DOHH2 (cell line): ENCODE measurements at regions not wholly inside any gene's neighbourhood (a gene's known extent, or its start where the extent isn't known, plus 50 kb on each side); places are given as distances from the start of the nearest gene placed in this dataset.

ENCODE experiments used
- EZH2phosphoT487 ChIP-seq: fragments of 200-600 bp; sonication (generic); IDR thresholded peaks from 2 replicates; pipeline ENCODE4 v1.6.1; 2017; ENCODE audit warnings: borderline replicate concordance, mild to moderate bottlenecking, antibody characterized with exemption, low read length, moderate library complexity, mixed read lengths
- TF ChIP-seq, protein P1 (sequence below): fragments of 200-600 bp; sonication (generic); IDR thresholded peaks from one replicate; pipeline ENCODE4 v1.5.1; 2014; ENCODE audit warnings: antibody characterized with exemption, mild to moderate bottlenecking, low read depth, low read length; ENCODE audit not compliant: poor library complexity, severe bottlenecking

- no peak for TF ChIP-seq EZH2phosphoT487
- TF ChIP-seq, protein P1, sequence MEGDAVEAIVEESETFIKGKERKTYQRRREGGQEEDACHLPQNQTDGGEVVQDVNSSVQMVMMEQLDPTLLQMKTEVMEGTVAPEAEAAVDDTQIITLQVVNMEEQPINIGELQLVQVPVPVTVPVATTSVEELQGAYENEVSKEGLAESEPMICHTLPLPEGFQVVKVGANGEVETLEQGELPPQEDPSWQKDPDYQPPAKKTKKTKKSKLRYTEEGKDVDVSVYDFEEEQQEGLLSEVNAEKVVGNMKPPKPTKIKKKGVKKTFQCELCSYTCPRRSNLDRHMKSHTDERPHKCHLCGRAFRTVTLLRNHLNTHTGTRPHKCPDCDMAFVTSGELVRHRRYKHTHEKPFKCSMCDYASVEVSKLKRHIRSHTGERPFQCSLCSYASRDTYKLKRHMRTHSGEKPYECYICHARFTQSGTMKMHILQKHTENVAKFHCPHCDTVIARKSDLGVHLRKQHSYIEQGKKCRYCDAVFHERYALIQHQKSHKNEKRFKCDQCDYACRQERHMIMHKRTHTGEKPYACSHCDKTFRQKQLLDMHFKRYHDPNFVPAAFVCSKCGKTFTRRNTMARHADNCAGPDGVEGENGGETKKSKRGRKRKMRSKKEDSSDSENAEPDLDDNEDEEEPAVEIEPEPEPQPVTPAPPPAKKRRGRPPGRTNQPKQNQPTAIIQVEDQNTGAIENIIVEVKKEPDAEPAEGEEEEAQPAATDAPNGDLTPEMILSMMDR, result no peak
Observed at GRCh38 chr2:238613610-238614009, 186.9 kb downstream of the ASB1 start.
